ENCODE measurements at regions not wholly inside any gene's neighbourhood (a gene's known extent, or its start where the extent isn't known, plus 50 kb on each side); places are given as distances from the start of the nearest gene placed in this dataset.
"Not testable (repeated sequence)": the region's sequence is repeated elsewhere in the genome, so short reads cannot be mapped to it uniquely, and the experiment has no call there.

DNA sequence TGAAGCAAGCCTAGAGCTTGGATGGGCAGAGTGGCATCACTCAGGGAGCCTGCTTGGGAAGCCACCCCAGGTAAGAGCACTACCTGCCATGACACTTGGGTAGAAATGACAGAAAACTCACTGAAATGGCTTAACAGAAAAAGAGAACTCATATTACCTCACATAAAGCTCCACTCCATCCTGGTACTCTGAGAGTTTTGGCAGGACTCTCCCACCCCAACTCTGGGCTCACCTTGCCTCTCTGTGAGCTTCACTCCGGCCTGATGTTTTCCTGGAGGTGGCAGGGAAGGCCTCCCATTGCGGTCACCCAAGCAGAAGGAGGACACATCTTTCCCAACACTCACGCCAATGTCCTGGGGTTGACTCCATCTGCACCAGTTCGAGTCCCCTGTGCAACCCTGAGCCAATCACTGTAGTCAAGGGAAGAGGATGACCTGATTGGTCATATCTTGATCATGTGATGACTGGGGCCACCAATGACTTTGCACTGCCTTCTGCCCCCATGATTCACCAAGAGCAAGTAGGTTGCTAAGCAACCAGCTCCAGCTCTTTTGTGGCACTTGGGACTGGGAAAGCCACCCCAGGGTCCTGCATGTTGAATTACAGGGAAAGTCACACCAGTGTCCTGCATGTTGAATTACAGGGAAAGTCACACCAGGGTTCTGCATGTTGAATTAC is 446.1 kb upstream of the SULF2 start:
- no peak overlapping the region for H3K27ac Mint-ChIP-seq
- no peaks in the 10 kb centered on the region for H3K4me1 Mint-ChIP-seq
- H3K9me3 Mint-ChIP-seq, result peaks cover 14% of the 10 kb centered on the region
- H3K36me3 Mint-ChIP-seq, result no peaks in the 10 kb centered on the region
- peaks cover 6% of the 10 kb centered on the region for H3K27me3 Mint-ChIP-seq
- H3K4me3 Mint-ChIP-seq, result no peak overlapping the region

DNA sequence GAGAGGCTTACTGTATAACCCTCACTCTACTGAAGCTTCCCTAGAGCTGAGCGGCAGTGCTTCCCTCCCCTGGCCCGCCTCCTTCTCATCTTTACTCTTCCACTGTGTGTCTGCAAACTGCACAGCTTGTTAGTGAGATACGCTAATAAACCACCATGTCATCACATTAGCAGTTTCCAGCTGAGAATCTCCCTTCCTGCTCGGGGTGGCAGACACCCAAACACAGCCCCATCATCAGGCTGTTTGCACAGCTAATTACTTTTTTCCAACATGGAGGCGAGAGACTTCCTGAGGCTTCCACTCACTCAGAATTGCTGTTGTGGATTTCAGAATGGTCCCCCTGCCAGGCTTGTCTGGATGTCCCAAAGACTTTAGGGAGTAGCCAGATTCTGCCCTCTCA is 444.9 kb upstream of the SULF2 start:
- Mint-ChIP-seq H3K4me3 (no peak overlapping the region), H3K9me3 (peaks cover 14% of the 10 kb centered on the region), H3K27ac (no peak overlapping the region), H3K36me3 (no peaks in the 10 kb centered on the region), H3K4me1 (no peaks in the 10 kb centered on the region), H3K27me3 (peaks cover 8% of the 10 kb centered on the region)

DNA sequence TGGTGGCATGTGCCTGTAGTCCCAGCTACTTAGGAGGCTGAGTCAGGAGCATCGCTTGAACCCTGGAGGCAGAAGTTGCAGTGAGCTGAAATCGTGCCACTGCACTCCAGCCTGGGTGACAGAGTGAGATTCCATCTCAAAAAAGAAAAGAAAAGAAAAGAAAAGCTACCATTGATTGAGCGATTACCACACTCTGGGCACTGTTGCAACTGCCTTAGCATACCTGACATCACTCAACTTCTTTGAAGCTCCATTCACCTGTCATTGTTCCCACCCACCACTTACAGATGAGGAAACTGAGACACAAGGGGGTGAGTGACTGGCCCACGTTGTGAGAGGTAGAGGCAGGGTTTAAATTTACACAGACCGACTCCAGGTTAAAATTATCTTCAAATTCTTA is 442.1 kb upstream of the SULF2 start:
- Mint-ChIP-seq H3K9me3 (peaks cover 10% of the 10 kb centered on the region), H3K27me3 (peaks cover 9% of the 10 kb centered on the region), H3K4me1 (no peaks in the 10 kb centered on the region), H3K36me3 (no peaks in the 10 kb centered on the region), H3K27ac (no peak overlapping the region), H3K4me3 (no peak overlapping the region)

DNA sequence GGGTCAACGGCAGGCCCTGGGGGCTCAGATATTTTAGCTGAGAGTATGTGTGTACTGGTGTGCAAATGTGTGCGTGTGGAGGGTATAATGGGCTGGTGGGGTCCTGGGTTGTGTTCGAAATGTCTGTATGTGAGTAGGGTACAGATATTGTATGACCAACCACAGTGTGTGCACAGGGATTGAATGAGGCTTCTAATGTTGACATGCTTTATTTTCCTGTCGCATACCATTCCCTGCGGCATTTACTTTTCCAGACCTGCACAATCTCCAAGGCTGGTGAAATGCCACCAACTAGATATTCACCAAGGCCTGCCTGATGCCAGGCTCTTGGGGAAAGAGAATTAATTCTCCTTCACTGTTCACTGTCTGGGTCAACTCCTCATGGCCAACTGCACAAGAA is 441.4 kb upstream of the SULF2 start:
- H3K4me3 Mint-ChIP-seq, result no peak overlapping the region
- H3K27me3 Mint-ChIP-seq, result peaks cover 9% of the 10 kb centered on the region
- H3K4me1 Mint-ChIP-seq, result no peaks in the 10 kb centered on the region
- H3K9me3 Mint-ChIP-seq, result peaks cover 10% of the 10 kb centered on the region
- no peak overlapping the region for H3K27ac Mint-ChIP-seq
- H3K36me3 Mint-ChIP-seq, result no peaks in the 10 kb centered on the region

DNA sequence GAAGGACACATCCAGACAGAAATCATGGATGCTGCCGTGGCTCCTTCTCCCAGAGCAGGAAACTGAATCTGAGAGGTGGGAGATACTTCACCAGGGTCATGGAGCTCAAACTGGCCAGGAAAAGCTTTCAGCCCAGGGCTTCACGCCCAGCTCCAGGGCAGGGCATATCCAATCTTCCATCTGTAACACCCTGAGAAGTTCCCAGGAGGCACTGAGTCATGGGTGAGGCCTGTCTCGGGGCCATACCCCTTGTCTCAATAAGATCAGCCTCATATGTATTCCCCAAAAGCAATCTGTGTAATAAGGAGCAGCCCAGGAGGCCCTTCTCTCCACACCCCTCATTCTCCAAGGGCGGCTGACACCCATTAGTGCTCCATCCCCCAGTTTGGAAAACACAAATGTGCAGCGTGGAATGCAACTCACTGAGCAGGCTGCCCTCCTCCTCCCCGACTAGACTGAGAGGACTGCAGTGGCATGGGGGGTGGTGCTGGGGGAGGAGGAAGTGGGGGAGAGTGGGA is 439.3 kb upstream of the SULF2 start:
- H3K27me3 Mint-ChIP-seq, result peaks cover 7% of the 10 kb centered on the region
- peaks cover 4% of the 10 kb centered on the region for H3K9me3 Mint-ChIP-seq

DNA sequence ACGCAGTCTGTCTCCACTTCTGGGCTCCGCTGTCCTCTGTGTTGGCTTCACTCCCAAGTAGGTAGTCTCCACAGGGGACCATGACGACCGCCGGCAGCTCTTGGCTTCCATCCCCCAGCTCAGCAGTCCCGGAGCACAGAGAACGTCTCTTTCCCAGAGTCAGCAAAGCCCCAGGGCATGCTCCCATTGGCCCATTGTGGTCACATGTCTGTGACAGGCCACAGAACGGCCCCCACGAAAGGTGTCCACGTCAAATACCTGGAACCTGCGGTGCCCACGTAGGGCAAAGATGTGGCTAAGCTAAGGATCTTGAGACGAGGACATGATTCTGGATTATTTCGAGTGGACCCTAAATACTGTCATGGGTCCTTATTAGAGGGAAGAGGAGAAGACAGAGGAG is 438.4 kb upstream of the SULF2 start:
- Mint-ChIP-seq H3K27ac (no peak overlapping the region), H3K4me1 (no peaks in the 10 kb centered on the region), H3K9me3 (peaks cover 2% of the 10 kb centered on the region), H3K36me3 (no peaks in the 10 kb centered on the region), H3K4me3 (no peak overlapping the region), H3K27me3 (peaks cover 9% of the 10 kb centered on the region)

More for the DNA sequence above, 439.3 kb upstream of the SULF2 start:
- Mint-ChIP-seq H3K4me1 (no peaks in the 10 kb centered on the region), H3K27ac (no peak overlapping the region), H3K4me3 (no peak overlapping the region), H3K36me3 (no peaks in the 10 kb centered on the region)

DNA sequence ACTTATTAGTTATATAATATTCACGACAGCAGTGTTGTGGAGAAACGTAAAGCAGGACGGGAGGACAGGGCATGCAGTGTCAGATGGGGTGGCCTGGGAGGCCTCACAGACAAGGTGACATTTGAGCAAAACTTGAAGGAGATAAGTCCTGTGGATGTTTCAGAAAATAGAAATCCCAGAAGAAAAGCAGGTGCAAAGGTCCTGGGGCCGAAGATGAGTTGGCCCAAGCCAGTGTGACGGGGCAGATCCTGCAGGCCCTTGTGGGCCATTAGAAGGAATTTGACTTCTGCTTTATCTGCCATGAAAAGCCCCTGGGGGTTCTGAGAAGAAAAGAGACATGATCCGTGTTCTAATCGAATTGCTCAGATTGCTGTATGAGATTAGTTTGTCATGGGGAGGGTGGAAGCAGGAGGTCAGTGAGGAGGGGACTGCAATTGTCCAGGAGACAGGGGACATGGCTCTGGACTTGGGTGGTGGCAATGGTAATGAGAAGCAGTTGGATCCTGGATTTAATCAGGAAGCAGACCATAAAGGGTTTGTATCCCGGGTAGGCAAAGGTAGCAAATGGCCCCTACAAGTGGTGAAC is 437.4 kb upstream of the SULF2 start:
- H3K9me3 Mint-ChIP-seq, result no peaks in the 10 kb centered on the region
- no peaks in the 10 kb centered on the region for H3K36me3 Mint-ChIP-seq

DNA sequence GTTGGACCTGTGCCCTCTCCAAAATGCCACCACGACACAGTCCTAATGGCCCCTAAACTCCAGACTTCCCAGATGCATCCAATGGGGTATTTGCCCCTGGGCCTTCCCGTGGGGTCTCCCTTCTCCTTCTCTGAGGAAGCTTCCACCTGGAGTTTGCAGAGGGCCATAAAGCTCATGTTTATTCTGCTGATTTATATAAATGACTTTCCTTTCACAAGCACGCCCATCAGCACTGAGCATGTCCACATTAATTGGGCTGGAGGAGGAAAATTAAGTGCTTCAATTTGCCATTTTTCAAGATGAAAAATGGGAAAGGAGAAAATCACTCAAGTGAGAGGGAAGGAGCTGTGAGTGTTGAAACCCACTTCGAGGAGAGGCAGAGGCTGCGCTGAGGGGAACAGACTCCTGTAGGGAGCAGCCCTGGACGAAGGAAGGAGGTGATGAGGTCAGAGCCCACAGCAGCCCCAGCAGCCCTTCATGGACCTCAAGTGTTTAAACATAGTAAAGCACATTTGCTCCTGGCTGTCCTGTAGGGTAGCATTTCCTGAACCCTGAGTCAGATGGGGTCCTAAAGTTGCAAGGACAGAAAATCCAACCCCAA is 434.9 kb upstream of the SULF2 start:
- H3K4me1 Mint-ChIP-seq, result no peaks in the 10 kb centered on the region
- H3K36me3 Mint-ChIP-seq, result no peaks in the 10 kb centered on the region
- H3K4me3 Mint-ChIP-seq, result no peak overlapping the region
- no peak overlapping the region for H3K27ac Mint-ChIP-seq
- H3K27me3 Mint-ChIP-seq, result peaks cover 5% of the 10 kb centered on the region
- H3K9me3 Mint-ChIP-seq, result no peaks in the 10 kb centered on the region

More for the DNA sequence above, 437.4 kb upstream of the SULF2 start:
- no peak overlapping the region for H3K4me3 Mint-ChIP-seq
- no peak overlapping the region for H3K27ac Mint-ChIP-seq
- H3K27me3 Mint-ChIP-seq, result peaks cover 7% of the 10 kb centered on the region
- H3K4me1 Mint-ChIP-seq, result no peaks in the 10 kb centered on the region

DNA sequence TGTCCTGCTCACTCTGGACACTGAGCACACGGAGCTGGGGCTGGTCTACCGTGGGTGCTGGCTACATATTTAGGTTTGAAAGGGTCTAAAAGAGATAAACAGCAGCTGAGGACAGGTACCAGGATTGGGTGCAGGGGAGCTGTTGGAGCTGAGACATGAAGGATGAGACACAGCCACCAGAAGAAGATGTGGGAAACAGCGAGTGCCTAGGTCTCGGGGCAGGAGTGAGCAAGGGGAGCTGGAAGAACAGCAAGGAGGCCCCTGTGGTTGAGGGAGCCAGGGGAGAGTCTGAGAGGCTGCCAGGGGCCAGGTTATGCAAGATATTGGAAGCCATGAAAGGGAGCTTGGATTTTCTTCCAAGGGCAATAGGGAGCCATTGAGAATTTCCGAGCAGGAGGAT is 434.0 kb upstream of the SULF2 start:
- H3K27ac Mint-ChIP-seq, result no peak overlapping the region
- H3K36me3 Mint-ChIP-seq, result no peaks in the 10 kb centered on the region
- H3K4me3 Mint-ChIP-seq, result no peak overlapping the region
- H3K27me3 Mint-ChIP-seq, result peaks cover 3% of the 10 kb centered on the region
- H3K9me3 Mint-ChIP-seq, result no peaks in the 10 kb centered on the region
- H3K4me1 Mint-ChIP-seq, result no peaks in the 10 kb centered on the region

DNA sequence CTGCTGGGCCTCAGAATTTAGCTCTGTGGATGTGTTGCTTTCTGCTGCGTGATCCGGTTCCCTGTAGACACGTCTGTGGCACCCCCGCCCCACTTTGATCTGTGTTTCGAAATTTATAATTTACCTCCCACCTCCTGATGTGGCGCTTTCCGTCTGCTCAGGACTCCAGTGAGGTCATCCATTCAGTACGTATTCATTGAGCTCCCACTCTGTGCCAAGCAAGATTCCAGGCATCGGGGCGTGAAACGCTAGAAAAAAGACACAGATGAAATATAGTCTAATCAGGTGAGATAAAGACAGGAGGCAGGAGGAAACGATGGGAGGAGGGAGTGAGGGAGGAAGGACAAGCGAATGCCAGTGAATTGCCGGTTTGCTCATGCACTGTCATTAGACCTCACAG is 431.9 kb upstream of the SULF2 start:
- no peak overlapping the region for H3K27ac Mint-ChIP-seq
- no peaks in the 10 kb centered on the region for H3K4me1 Mint-ChIP-seq
- peaks cover 3% of the 10 kb centered on the region for H3K27me3 Mint-ChIP-seq

DNA sequence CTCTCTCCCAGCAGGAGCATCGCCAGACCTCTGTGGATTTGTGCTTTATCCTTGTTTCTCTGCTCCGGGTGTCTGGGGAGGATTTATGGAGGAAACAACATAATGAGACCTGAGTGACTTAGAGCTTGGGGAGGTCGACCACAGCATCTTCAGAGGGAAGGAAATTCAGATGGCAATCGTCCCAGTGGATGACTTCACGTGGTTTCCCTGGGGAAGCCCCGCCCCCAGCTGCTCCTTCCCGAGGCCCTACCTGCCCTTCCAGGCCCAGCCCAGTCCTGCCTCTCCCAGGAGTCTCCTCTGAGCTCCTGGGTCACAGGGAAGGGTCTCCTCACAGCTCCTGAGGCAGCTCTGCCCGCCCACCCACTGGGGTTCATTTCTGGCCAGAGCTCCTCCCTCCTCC is 430.3 kb upstream of the SULF2 start:
- no peaks in the 10 kb centered on the region for H3K4me1 Mint-ChIP-seq
- peaks cover 3% of the 10 kb centered on the region for H3K27me3 Mint-ChIP-seq
- H3K9me3 Mint-ChIP-seq, result no peaks in the 10 kb centered on the region
- no peak overlapping the region for H3K4me3 Mint-ChIP-seq
- no peak overlapping the region for H3K27ac Mint-ChIP-seq
- H3K36me3 Mint-ChIP-seq, result no peaks in the 10 kb centered on the region

More for the DNA sequence above, 431.9 kb upstream of the SULF2 start:
- Mint-ChIP-seq H3K4me3 (no peak overlapping the region), H3K36me3 (no peaks in the 10 kb centered on the region), H3K9me3 (no peaks in the 10 kb centered on the region)

DNA sequence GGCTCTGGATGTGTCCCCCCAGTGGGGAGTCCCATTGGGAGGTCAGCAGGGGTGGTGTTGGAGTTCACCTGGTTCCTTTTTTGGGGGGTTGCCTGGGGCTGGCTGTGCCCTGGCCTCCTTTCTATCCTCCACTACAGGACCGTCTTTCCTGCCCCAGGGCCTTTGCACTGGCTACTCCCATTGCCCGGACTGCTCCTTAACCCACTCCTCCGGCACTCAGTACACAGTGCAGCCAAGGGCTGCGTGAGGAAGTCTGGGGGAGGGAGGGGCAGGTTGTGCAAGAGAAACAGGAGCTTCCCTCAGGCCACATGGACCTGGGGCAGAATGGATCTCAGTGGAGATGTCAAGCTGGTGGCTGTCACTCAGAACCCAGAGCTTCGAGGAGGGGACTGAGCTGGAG is 429.3 kb upstream of the SULF2 start:
- no peak overlapping the region for H3K27ac Mint-ChIP-seq
- peaks cover 3% of the 10 kb centered on the region for H3K27me3 Mint-ChIP-seq
- no peaks in the 10 kb centered on the region for H3K4me1 Mint-ChIP-seq
- no peaks in the 10 kb centered on the region for H3K9me3 Mint-ChIP-seq
- no peaks in the 10 kb centered on the region for H3K36me3 Mint-ChIP-seq
- H3K4me3 Mint-ChIP-seq, result no peak overlapping the region

DNA sequence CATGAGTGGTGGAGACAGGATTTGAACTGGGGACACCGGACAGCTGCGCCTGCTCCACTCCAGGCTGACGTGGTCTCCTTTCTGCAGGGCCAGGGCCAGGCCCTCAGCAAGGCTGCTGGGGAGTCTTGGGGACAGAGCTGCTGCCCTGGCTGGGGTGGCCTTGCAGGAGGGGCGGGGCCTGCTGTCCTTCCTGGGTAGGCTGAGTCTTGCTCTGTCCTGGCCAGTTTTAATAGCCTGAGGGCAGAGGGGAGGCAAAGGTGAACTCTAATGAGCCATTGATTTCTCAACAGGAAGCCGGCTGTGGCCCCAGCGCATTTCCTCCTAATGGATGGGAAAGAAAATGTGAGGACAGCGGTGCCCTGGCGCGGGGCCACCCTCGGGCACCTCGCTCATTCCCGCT is 428.4 kb upstream of the SULF2 start:
- not testable (repeated sequence) for H3K27ac Mint-ChIP-seq

DNA sequence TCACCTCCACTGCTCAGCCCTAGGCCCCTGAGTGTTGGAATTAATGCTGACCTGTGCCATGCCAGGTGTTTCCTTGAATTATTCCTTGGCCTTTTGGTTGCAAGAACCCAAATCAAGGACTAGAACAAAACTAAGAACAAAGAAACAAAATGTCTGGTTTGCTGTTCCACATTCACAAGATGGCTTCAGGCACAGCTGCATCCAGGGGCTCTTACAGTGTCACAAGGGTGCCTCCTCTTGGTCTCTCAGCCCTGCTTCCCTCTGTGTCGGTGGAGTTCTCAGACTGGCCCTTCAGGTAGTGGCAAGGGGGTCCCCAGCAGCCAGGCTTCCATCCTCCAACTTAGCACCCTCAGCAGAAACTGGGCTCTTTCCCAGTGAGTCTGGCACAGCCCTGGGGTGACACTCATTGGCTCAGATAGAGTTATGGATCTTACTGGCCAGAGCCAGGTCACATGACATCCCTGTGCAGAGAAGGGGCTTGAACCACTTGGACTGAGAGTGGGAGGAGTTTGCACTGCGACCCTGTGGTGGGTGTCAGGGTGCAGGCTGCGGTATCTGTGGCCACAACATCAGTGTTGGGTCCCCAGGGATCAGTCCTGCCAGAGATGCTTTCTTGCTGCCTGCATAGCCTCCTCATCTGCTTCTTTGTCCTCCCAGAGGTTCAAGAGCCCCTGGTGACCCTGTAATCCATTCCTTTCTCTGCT is 427.7 kb upstream of the SULF2 start:
- Mint-ChIP-seq H3K9me3 (no peaks in the 10 kb centered on the region), H3K36me3 (no peaks in the 10 kb centered on the region), H3K27ac (no peak overlapping the region), H3K4me3 (no peak overlapping the region), H3K27me3 (no peaks in the 10 kb centered on the region), H3K4me1 (no peaks in the 10 kb centered on the region)

More for the DNA sequence above, 428.4 kb upstream of the SULF2 start:
- H3K4me1 Mint-ChIP-seq, H3K4me3 Mint-ChIP-seq, H3K9me3 Mint-ChIP-seq, H3K36me3 Mint-ChIP-seq, H3K27me3 Mint-ChIP-seq: not testable (repeated sequence)

DNA sequence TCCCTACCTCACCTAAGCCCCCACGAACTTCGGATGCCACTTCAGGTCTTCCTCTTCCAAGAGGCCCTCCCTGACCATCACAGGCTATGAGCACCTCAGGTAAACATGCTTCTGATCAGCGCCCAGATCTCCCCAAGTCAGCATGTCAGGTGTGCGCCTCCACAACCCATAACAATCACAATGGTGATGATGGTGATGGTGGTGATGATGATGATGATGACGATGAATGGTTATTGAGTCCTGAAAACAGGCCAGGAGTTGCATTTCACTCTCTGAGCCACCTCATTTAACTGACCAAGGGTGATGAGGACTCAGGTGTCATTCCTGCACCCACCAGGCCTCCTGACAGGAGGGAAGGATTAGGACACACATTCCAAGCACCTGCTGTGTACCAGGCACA is 426.6 kb upstream of the SULF2 start:
- no peaks in the 10 kb centered on the region for H3K27me3 Mint-ChIP-seq
- no peak overlapping the region for H3K27ac Mint-ChIP-seq
- H3K9me3 Mint-ChIP-seq, result no peaks in the 10 kb centered on the region
- H3K36me3 Mint-ChIP-seq, result no peaks in the 10 kb centered on the region
- H3K4me1 Mint-ChIP-seq, result no peaks in the 10 kb centered on the region
- H3K4me3 Mint-ChIP-seq, result no peak overlapping the region

DNA sequence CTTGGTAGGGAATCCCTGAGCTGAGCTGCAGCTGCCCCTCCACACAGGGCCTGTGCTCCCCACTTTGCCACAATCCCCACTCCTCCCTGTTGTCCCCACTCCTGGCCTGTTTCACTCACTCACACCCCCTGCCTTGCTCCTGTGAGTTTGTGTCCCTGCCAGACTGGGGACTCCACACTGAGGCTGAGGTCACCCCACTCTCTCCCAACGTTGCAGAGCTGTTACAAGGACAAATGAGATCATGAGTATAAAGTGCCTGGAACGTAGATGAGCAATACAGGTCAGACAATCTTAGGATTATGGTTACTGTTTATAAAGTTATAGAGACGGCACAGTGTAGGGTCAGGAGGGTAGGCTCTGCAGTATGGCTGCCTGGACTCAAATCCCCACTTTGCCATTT is 426.0 kb upstream of the SULF2 start:
- Mint-ChIP-seq H3K36me3 (no peaks in the 10 kb centered on the region), H3K9me3 (no peaks in the 10 kb centered on the region), H3K27me3 (no peaks in the 10 kb centered on the region), H3K4me1 (no peaks in the 10 kb centered on the region), H3K27ac (no peak overlapping the region), H3K4me3 (no peak overlapping the region)

Measured in activated naive CD4-positive, alpha-beta T cell treated with anti-CD3 and anti-CD28 coated beads, Interleukin-2, amount 50 U/mL, for 24 hours (primary cell).